SK-MEL-5 (cell line): ENCODE measurements at regions not wholly inside any gene's neighbourhood (a gene's known extent, or its start where the extent isn't known, plus 50 kb on each side); places are given as distances from the start of the nearest gene placed in this dataset.

Source experiments
- DNase-seq: peaks from one replicate; pipeline ENCODE4 v3.0.0-alpha.2; 2016; ENCODE audit warnings: low read depth, low spot score
- in situ Hi-C: cut with HindIII; loops from 2 replicates; pipeline ENCODE4 v1.10.0; 2016; ENCODE audit warnings: low sequenced_read_pairs, high pct_unique_total_duplicates, low pct_unique_long_range_greater_than_20kb

DNA sequence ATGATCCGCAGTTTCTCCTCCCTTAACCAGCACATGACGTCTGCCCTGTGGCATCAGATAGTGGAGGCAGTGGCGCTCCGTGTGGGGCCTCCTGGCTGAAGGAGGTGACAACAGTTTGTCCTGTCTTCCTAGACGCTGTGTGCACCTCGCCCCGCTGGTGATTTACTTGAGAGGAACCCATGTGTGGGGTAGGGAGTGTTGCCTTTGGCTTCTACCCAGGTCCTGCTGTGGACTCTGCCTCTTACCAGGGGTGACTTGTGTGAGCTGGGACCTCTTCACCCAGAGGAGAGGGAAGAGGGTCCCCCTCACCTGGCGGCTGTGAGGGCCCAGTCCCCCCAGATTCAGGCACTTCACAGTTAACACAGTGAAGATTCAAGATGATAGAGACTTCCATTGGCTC lies 77.6 kb downstream of the TMEM18 start:
- in situ Hi-C loops, result no loop called here
- no peak for DNase-seq

DNA sequence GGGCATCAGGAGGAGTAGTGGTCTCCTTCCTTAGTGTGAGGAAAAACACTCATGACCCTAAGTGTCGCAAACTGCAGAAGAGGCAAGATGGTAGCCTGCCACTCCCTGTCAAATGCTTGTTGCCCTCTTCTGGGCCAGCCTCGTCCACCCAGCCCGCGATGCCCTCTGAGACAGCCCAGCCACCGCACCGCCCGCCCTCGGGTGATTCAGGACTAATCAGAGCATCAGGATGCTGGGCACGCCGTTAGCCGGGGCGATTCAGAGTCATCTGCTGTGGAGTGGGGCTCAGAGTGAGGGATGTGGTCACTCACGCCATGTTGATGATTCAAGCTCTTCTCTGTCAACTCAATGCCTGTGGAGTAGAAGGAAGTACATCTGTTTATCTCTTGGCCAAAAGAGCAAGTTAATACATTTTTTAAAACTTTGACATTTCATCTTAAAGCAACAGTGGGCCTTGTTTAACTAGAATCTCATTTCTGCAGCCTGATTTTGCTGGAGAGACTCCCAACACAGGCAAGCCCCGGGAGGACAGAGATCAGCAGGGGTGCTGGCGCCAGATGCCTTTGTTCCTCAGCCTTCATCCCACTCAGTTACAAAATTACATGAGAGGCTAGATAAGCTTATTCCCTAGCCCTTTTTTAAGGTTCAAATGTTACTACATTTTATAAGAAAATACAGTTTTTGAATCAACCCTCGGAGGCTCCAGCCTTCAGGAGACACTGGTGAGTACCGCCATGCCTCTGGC lies 79.0 kb downstream of the TMEM18 start:
- DNase-seq, result no peak
- in situ Hi-C loops, result no loop called here

DNA sequence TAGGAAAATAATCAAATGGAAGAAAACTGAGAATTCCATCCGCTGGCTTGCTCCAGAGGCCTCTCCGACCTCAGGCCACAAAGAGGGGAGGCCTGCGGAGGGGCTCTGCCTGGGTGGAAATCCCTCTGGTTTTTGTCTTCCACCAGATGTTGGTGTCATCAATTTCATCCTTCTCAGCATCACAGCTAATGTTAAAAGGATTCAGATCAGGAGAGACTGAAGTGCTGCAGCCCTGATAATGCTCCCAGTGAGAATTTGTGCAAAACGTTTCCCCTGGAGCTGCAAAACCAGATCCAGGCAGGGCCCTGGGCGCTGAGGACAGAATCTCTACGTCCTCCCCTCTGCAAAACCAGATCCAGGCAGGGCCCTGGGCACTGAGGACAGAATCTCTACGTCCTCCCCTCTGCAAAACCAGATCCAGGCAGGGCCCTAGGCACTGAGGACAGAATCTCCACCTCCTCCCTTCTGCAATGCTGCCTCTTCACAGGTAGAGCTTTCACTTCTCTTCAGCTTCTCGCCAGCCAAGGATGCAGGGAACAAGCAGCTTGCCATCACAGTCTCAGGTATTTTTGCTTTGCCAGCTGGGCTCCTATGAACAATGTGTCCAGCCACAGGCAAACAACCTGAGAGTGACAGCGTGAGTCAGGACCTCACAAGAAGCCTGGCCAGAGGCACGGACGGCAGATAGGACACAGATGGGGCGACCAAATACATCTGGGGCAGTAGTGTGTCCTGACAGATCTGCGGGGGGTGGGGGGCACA lies 81.2 kb downstream of the TMEM18 start:
- no peak for DNase-seq

DNA sequence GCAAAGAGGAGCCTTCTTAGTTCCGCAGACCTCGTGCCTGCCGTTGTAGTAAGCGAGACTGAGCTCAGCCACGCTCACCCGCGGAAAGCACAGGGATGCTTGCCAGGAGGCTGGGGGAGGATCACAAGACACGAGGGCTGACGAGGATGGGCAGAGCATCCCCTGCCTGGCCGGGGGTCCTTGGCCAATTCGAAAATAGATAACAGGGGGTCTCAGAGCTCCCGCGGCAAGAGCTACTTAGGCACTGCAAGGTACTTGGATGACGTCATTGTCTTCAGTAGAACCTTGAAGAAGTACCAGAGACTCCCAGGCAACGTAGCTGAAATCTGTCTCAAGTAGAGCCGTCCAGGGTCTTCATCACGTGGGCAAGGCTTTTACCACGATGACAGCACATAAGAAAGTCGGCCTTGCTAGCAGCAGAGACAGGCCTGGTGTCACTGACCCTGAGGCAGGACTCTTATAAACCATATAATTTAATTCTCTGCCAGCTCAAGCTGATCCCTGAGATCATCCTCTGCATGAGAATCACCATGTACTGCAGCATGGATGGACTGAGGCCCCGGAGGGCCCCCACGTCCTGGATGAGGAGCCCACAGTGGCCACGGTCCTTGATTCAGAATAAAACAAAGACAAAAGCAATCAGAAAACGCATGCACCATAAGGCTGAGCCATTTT lies 81.9 kb downstream of the TMEM18 start:
- in situ Hi-C loops, result no loop called here
- no peak for DNase-seq

More for the DNA sequence above, 81.2 kb downstream of the TMEM18 start:
- in situ Hi-C loops, result no loop called here

DNA sequence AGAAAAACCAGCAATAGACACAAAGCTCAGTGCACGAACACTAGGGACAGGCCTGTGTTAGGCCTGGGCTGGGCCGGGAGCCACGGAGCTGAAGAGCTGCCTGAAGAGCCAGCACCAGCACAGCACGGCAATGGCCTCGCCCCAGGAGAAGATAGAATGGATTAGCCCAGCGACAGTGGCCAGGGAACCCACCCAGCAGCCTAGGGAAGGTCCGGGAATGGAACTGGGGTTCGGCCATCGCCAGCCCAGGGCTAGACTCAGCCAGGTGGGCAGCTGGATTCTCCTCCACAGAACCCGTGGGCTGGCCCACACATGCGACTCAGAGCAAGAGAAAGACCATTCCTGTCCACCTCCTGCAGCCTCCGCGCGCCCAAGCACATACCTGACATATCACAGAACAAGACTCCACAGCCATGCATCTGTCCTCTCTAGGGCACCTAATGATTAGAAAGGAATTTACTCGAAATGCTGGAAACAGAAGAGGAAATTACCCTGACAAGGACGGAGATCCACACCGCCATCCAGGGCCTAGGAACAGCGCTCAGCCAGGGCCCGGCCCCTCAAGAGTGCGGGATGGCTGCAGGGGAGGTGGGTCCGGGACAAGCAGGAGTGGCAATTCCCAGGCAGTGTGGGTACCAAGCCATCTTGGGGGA lies 82.8 kb downstream of the TMEM18 start:
- in situ Hi-C loops, result no loop called here
- DNase-seq, result no peak

DNA sequence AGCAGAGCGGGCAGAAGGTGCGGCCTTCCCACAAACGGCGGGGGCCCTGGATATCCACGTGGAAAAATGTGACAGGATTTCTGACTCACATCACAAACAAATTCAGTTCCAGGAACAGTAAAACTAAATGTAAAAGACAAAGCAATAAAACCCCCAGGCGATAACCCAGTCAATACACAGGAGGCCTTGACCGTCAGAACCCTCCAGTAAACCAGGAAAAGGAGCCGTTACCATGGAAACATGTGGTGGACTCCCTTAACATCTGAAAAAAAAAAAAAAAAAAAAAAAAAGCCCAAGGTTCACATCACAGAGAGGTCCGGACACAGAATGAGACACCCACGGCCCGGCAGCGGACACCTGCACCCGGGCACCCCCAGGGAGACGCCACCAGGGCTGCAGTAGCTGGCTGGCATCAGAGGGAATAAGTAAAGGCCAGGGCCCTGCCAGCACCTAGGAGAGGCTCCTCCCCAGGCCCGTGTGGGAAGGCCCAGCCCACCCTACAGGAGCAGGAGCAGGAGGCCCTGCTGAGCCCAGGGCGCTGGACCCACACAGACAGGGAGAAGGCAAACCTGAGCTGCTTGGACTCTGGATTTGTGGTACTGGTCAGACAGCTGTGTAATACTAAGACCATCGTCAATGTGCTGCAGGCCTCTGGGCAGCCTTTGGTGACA lies 83.7 kb downstream of the TMEM18 start:
- in situ Hi-C loops, result no loop called here
- no peak for DNase-seq

DNA sequence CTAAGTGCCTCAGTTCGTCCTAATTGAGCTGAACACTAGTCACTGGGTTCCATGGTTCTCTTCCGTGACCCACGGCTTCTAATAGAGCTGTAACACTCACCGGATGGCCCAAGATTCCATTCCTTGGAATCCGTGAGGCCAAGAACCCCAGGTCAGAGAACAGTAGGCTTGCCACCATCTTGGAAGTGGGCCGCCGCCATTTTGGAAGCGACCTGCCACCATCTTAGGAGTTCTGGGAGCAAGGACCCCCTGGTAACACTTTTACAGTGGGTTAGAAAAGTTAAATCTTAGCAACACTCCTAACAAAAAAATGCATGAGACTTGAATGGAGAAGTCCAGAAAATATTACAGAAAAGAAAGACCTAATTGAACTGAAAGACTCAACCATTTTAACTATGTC lies 84.5 kb downstream of the TMEM18 start:
- DNase-seq, result no peak
- in situ Hi-C loops, result no loop called here

DNA sequence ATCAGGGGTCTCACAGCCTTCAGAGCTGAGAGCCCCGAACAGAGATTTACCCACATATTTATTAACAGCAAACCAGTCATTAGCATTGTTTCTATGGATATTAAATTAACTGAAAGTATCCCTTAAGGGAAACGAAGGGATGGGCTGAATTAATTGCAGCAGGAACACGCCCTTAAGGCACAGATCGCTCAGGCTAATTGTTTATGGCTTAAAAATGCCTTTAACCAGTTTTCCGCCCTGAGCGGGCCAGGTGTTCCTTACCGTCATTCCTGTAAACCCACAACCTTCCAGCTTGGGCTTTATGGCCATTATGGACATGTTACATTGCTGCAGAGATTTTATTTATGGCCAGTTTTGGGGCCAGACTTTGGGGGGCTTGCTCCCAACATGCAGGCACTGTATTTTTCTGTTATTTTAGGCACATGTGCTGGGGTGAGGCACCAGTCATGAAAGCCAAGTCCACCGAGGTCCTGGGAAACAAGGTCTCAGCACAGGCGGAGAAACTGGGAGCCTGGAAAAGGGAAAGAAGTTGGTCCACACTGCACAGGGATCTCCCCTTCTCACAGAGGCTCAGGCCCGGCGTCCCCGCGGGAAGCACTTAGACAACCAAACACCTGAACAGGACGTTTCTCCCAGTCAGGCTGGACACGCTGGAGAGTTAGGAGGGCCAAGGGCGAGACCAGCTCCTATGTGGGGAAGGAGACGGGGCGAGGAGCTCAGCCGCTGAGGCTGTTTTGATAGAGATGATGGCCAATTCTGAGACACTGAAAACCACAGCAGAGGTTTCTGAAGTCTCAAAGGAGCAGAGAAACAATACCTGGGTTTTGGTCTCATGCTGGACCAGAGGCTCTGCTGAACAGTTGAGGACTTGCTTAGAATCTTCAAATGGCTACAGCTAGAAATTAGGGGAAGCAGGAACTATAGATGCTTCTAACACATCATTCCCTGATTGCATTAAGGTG lies 86.7 kb downstream of the TMEM18 start:
- in situ Hi-C loops, result no loop called here

DNA sequence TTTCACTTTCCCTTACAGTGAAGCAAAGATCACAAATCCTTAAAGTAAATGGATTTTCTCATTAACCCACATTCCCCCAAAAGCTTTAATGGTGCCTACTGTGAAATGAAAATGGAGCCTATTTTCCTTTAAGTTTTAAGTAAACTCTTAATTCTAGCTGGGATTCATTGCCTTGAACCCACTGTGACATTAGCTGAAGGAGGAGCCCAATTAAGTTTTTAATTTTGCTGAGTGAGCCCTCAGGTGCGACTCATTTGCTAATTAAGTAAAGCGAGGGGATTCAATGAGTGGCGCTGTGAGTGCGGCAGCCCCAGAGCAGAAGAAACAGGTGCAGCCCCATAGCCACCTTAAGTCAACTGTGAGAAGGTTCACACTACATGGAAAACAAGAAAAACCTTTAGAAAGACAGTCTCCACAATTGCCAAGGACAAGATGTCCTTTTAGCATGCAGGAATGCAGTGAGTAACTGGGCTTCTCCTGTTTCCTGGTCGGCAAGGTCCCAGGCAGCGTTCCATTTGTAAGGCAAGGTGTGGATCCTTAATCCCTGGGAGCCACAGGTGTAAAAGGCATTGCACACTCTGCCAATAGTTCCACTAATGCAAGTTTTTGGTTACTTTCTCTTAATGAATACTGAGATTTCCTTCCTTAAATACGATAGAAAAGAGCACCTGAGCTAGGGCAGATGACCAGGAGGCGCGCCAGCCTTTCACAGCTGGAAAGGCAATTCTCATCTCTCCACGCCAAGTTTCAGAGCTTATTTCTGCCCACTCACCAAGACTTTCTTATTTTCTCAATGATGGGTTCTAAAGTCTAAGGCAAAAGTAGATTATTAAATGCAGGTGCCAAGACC lies 87.7 kb downstream of the TMEM18 start:
- in situ Hi-C loops, result no loop called here
- DNase-seq, result no peak

More for the DNA sequence above, 86.7 kb downstream of the TMEM18 start:
- no peak for DNase-seq

DNA sequence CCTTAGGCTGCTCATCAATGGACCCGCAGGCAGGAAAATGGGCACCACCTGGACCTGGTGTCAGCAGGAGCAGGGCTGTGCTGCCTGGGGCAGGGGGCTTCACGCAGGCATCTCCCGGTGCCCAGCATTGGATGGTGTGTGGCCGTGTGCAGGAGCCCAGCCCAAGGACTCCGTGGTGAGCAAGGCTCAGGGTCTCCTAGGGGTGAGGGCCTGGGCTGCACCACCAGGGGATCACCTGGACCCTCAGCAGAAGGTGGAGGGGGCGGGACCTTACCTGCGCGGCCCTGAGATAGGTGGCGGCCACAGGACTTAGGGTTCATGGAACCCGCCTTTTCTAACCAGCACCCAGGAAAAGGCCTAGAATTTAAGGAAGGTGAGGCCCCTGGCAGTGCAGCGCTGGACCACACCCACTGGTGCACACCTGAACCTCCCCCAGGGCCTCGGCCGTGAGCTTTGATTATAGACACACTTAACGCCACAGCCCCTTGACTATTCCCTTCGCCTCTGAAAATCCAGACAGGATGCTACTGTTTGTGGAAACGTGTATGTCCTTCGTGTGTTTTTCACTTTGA lies 89.0 kb downstream of the TMEM18 start:
- in situ Hi-C loops, result no loop called here

DNA sequence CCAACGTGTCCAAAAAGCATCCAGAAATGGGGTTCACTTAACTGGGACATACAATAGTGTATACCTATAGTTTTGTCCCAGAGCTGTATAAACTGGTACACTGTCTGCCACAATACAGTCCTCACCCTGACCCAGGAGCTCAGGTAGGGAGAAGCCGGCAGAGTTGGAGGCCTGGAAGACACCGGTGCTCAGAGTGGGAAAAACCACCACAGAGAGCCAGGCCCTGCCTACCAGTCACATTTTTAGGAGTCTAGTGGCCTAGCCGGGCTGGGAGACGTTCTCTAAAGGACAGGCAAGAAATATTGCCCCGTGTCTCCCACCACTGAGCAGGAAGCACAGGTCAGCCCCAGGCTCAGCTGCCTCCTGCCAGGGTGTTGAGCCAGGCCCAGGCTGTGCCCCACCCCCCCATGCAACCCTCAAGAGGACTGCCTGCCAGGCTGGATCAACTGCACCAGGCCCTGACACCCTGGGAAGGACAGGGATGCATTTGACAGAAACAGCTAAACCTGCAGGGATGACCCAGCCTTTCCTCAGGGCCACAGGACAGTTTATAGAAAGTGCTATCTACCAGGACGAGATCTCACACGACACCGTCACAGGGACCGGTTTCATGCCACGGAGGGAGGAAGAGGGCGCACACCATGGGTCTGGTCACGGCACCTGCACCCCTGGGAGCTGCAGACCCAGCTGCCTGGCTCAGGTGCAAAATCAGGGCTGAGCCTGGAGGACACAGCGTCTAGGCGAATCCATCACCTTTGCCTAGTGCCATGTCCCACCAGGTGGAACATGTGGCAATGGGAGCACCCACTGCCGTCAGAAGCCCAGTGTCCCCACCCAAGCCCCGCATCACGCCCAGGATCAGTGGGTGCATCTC lies 89.9 kb downstream of the TMEM18 start:
- in situ Hi-C loops, result no loop called here
- no peak for DNase-seq

More for the DNA sequence above, 89.0 kb downstream of the TMEM18 start:
- DNase-seq, result no peak

DNA sequence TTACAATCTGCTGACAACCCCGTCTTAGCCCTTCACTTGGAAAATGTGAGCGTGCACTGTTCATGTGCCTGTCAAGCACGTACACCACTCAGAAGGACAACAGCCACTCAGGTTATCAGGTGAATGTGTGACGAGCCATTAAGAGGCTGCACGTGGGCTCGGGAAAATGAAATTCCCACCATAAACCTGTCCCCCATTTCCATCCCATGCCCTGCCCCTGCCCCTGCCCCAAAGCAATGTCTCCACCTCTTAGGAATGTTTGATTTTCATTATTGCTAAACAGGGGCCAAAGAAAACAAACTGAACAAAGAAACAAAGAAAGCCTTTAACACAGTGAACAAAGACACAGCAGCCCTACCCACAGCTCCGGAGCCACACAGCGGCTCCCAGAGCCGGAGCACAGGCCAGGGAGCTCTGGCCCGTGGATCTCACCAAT lies 90.5 kb downstream of the TMEM18 start:
- no peak for DNase-seq
- in situ Hi-C loops, result no loop called here

DNA sequence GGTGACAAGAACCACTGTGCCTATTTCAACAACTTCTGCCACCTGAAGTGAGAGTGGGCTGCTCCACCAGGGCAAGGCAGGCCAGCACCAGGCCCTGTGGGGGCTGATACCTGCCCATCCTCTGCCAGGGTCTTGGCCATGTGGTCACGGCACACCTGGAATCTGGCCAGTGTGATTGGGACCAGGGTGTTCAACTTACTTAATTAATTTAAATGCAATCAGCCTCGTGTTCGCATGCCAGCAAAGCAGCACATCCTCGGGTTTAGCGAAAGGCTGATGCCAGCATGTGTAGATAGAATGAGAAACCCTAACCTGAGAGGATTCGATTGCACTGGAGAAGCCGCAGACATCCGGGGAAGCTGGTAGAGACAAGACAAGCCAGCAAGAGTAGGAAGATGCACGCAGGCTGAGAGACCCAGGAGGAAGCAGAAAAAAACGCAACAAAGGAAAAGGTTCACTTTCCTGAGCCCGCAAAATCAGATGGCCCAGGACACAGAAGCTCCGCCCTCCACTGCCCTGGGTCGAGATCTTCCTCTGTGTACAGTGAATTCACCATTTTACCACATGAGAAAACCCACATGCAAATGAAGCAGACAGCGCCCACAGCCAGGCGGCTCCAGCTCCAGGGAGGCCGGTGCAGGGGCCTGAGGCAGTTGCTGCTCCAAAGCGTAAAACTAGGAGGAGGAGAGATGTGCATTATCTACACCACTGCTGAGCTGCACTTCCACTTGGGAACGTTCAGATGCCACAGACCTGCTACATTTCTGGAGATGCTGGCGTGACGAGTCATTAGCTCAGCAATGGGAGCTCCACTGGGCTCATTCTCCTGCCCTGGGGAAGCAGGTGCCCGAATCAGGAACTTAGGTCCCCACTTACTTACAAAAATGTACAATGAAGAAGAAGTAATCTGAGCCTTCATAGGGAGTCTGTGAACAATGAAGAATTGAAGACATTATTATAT lies 92.1 kb downstream of the TMEM18 start:
- DNase-seq, result no peak
- in situ Hi-C loops, result no loop called here

DNA sequence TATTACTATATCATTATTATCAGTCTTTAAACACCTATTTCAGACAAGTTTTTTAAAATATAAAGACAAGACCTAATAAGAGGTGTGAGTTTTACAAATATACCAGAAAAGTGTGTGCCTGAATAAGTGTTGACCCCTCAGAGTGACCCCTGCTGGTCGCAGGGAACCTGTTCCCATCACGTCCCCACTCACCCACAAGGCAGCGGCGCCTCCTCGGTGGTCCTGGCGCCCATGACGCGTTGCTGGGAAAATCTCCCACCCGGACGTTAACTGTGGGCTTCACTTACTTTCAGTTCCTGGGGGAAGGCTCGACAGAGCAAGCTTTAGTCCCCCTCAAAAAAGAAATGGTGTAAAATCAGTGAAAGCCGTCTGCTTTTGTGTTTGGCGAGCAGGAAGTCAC lies 93.5 kb downstream of the TMEM18 start:
- no peak for DNase-seq
- in situ Hi-C loops, result no loop called here
